ENCODE measurements at regions not wholly inside any gene's neighbourhood (a gene's known extent, or its start where the extent isn't known, plus 50 kb on each side); places are given as distances from the start of the nearest gene placed in this dataset.
A peak's percentile ranks its signal among the peaks of the same experiment; 100 is the strongest.
"Not testable (repeated sequence)": the region's sequence is repeated elsewhere in the genome, so short reads cannot be mapped to it uniquely, and the experiment has no call there.

- no peak for DNase-seq
Observed at GRCh38 chr6:135606392-135606791, 108.9 kb upstream of the AHI1 start.

GRCh38 chr6:135608031-135608430, 110.5 kb upstream of the AHI1 start:
- DNase-seq, result no peak

GRCh38 chr6:135610192-135610591, 112.7 kb upstream of the AHI1 start:
- not testable (repeated sequence) for DNase-seq

- no peak for DNase-seq
Observed at GRCh38 chr6:135616655-135617054, 119.1 kb upstream of the AHI1 start.

GRCh38 chr6:135617222-135617621, 119.7 kb upstream of the AHI1 start:
- no peak for DNase-seq

GRCh38 chr6:135622081-135622480, 124.5 kb upstream of the AHI1 start:
- no peak for DNase-seq

- DNase-seq, result no peak
Observed at GRCh38 chr6:135623979-135624378, 126.4 kb upstream of the AHI1 start.

GRCh38 chr6:135624402-135625295, 127.1 kb upstream of the AHI1 start:
- DNase-seq, result peak; percentile 28

- DNase-seq, result not testable (repeated sequence)
Observed at GRCh38 chr6:135626001-135626400, 128.5 kb upstream of the AHI1 start.

GRCh38 chr6:135627092-135627715, 129.7 kb upstream of the AHI1 start:
- no peak for DNase-seq

- no peak for DNase-seq
Observed at GRCh38 chr6:135630789-135631376, 133.3 kb upstream of the AHI1 start.

GRCh38 chr6:135631821-135632220, 134.3 kb upstream of the AHI1 start:
- no peak for DNase-seq

GRCh38 chr6:135633573-135633972, 136.0 kb upstream of the AHI1 start:
- no peak for DNase-seq

- no peak for DNase-seq
Observed at GRCh38 chr6:135637701-135638100, 140.2 kb upstream of the AHI1 start.

- no peak for DNase-seq
Observed at GRCh38 chr6:135638108-135638507, 140.6 kb upstream of the AHI1 start.

GRCh38 chr6:135640048-135640447, 142.5 kb upstream of the AHI1 start:
- no peak for DNase-seq

GRCh38 chr6:135640449-135641111, 143.0 kb upstream of the AHI1 start:
- no peak for DNase-seq

GRCh38 chr6:135642912-135643311, 145.4 kb upstream of the AHI1 start:
- no peak for DNase-seq

- no peak for DNase-seq
Observed at GRCh38 chr6:135644394-135644793, 146.9 kb upstream of the AHI1 start.

GRCh38 chr6:135647521-135647920, 150.0 kb upstream of the AHI1 start:
- DNase-seq, result no peak

- no peak for DNase-seq
Observed at GRCh38 chr6:135651964-135652755, 154.6 kb upstream of the AHI1 start.

GRCh38 chr6:135655055-135655454, 157.5 kb upstream of the AHI1 start:
- DNase-seq, result no peak

GRCh38 chr6:135657207-135657606, 159.7 kb upstream of the AHI1 start:
- DNase-seq, result no peak
